HTR-8/SVneo (cell line): ENCODE measurements at regions not wholly inside any gene's neighbourhood (a gene's known extent, or its start where the extent isn't known, plus 50 kb on each side); places are given as distances from the start of the nearest gene placed in this dataset.

ENCODE experiments used
- DNase-seq: peaks from one replicate; pipeline ENCODE4 v3.0.0; 2011; ENCODE audit warnings: low spot score, mixed read lengths; ENCODE audit not compliant: insufficient read length
- FAIRE-seq: peaks from 2 replicates; lab custom pipeline; 2011; peaks lifted over from hg19 to GRCh38; lab: Jason Lieb, UNC

DNA sequence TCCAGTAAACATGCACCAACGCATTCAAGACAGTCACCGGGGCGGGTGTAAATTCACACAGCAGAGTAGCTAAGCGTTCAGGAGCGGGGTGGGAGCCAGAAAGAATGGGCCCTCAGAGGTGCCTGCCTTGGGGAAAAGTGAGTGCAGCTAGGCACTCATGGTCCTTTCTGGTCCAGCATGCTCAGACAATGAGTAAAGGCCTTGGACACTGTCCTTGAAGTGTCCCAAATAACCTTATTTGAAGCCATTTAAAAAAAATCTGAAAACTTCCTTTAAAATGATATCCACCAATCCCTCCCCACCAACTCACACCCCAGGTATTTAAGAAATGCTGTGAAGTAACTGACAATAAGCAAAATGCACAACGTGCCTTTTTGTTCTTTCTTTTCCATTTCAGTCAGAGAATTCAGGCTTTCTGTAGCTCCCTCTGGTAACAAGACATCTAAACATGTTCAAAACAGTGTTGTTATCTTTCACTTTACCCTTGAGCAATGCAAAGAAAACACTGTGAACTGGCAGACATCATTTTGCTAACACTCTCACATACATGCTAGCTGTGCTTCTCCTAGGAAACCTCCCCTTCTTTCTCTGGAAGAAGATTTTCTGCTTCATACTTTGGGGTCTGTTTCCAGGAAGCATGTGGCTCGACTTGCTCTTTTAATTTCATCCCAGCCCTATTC, 445.1 kb upstream of the SPRED2 start:
- DNase-seq (no peak), FAIRE-seq (no peak)

DNA sequence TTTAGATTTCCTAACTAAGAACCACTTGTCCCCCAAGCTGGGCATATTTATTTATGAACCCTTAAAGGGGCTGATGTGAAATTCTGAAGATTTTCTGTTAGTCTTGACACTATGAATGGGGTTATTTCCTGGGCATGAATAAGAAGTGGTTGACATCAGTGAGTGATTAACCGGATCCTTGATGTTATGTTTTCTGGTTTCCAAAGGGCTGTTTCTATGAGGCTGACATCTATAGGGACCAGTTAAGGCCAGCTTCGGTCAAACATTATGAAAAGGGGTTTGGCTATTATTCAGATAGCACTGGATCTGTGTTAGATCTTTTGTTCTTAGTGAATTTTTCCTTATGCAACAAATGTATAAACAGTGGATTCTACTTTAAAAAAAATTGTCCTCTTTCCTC, 443.7 kb upstream of the SPRED2 start:
- DNase-seq (no peak), FAIRE-seq (no peak)

DNA sequence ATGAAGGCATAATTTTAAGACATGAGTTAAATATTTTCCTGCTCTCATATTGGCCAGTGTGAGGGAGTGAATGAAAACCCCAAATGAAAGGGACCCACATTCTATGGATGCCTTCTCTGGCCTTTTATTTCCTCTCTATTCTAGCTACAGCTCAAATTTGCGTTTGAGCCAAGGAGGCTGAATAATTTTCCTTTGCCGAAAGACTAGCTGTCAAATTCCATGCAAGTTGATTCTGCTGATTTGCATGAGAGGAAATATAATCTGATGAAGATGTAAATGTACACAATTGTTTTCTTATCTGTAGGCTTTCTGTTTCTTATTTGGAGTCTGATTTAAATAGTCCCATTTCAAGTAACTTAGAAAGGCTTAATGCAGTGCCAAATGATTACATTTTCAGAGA, 438.4 kb upstream of the SPRED2 start:
- DNase-seq (no peak), FAIRE-seq (no peak)

DNA sequence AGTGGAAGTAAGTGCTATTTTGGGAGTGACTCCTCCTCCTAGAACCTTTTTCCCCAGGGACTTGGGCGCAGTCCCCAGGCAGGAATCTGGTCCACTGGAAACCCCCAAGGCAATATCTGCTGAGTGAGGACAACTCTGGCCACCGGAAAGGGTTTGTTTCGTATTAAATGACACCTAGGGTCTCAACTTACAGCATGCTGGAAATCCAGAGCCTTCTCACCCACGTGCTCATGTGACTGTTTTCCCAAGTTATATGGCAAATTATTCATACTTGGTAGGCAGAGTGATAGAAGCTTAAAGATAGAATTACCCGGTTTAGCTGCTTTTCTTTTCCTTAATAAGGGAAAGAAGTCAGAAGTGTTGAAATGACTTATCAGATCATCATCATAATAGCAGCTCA, 436.9 kb upstream of the SPRED2 start:
- FAIRE-seq (no peak), DNase-seq (no peak)

DNA sequence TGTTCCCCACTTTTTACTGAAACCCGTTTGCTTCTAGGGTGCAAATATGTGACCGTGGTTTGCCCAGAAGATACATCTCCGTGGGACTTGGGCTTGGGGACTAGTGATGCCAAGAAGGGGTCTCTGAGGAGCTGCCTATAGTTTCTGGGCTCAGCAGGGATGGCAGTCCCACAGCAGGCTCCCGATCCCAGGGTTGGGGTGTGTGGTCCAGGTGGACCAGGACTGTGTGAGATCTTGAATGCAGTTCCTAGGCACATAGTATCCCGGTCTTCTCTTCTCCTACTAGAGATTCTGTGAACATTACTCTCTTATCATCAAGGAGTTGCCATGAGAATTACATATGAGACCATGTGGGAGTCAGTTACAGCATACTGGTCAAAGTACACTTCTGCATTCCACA, 435.8 kb upstream of the SPRED2 start:
- no peak for FAIRE-seq

DNA sequence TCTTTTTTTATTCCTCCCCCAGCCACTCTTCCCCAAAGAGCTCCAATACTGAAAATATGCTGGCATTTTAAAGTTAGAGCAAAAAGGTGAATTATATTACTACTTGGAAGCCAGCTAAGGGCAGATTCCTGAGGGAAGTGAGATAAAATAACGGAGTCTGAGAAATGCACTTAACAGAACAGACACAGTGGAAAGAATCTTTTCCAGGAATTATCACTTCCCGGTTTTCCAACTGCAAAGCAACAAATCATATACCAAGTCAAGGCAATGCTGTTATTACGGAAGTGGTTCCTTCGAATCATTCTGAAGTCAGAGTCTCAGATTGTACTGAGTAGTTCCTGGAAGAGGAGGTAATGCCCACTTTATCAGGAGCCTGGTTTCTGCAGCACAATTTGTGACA, 435.0 kb upstream of the SPRED2 start:
- FAIRE-seq = no peak

More for the DNA sequence above, 435.8 kb upstream of the SPRED2 start:
- no peak for DNase-seq

DNA sequence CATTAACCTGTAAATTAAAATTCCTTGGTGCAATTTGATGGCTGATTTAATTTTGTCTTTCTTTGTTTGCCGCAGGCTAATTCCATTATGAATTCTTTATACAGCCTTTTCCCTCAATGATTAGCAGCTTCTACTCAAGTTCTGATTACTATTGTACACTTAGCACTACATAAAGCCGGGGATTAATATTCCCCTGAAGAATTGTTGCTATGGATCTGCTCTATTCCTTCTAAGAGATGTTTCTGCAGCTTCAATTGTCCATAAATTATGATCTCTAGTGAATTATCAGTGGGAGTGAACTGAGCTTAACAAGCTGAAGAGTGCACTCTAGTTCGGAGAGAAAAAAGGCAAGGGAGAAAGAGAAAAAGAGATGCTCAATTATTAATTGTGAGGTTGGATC, 433.7 kb upstream of the SPRED2 start:
- FAIRE-seq = no peak
- no peak for DNase-seq

More for the DNA sequence above, 435.0 kb upstream of the SPRED2 start:
- DNase-seq = no peak

DNA sequence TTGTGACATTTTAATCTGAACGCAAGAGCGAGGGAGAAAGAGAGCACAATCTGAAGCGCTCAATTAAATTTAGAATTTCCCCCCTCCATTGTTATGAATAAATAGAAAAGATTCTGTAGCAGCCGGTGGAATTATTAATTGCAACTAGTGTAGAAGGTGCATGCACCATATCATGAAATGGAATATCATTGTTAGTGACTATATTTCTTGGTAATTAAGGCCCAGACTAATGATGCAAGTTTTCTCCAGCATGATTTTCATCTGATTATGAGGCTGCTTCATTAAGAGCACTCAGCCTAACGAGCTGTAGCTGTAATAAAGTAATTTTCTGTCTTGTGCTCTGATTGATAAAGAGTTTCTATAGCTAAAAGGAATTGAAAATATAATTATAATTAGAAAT, 432.2 kb upstream of the SPRED2 start:
- DNase-seq (no peak), FAIRE-seq (no peak)

DNA sequence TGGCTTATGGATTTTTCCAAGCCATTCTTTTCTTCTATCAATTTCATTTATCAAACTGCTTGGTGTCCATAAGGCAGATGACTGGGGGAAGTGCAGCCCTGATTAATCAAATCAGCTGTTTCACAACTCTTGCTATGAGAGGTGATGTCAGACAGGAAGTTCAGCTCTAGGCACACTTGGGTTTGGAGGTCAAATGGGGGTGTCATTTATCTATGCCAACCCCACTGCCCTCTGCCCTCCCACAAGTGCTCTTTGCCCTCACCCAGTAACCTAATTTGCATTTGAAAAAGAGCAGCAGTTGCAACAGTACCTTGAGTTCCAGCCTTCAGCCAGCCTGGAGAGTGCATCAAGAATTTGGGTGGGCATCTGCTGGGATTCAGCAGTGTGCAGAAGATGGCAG, 431.3 kb upstream of the SPRED2 start:
- no peak for FAIRE-seq
- DNase-seq = no peak

DNA sequence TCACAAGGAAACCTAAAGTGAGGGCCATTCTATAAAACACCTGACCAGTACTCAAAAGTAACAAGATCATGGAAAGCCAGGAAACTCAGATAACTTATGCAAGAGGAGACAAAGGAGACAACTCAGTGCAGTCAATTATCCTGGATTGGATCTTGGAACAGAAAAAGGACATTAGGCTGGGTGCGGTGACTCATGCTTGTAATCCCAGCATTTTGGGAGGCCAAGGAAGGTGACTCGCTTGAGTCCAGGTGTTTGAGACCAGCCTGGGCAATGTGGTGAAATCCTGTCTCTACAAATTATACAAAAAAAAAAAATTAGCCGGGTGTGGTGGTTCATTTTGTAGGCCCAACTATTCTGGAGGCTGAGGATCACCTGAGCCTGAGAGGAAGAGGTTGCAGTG, 424.5 kb upstream of the SPRED2 start:
- DNase-seq (no peak), FAIRE-seq (no peak)

DNA sequence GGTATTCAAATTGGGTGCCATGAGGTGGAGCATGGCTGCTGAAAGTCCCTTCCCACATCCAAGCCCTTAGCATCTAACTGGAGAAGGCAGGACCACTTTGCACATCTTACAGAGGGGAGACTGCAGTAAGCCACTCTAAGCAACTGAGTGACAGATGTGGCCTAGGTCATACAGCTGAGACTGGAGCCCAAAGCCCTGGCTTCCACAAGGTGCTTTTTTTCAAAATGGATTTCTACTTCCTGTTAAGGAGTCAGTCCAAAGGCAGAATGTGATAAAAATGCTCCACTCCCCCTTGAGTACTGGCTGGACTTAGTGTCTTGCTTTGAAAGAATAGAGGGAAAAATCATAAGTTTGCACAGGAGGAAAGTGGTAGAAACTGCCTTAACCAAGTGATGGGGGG, 424.0 kb upstream of the SPRED2 start:
- DNase-seq (no peak), FAIRE-seq (no peak)

DNA sequence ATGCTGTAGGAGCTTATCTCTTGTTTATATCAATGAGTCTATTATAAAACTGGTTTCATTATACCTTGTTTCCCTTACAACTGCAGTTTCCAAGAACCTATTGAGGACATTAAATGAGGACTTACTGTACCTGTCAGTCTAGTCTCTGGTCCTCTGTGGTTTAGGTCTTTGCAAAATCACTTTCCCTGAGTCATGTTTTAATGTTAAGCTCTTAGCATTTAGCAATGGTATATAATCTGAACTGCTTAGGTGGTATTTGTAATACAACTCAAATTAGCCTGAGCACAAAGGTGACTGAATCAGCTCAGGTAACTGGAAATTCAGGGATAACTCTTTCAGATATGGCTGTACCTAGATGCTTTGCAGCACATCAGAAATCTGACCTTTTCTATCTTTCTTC, 418.3 kb upstream of the SPRED2 start:
- FAIRE-seq (no peak), DNase-seq (no peak)

DNA sequence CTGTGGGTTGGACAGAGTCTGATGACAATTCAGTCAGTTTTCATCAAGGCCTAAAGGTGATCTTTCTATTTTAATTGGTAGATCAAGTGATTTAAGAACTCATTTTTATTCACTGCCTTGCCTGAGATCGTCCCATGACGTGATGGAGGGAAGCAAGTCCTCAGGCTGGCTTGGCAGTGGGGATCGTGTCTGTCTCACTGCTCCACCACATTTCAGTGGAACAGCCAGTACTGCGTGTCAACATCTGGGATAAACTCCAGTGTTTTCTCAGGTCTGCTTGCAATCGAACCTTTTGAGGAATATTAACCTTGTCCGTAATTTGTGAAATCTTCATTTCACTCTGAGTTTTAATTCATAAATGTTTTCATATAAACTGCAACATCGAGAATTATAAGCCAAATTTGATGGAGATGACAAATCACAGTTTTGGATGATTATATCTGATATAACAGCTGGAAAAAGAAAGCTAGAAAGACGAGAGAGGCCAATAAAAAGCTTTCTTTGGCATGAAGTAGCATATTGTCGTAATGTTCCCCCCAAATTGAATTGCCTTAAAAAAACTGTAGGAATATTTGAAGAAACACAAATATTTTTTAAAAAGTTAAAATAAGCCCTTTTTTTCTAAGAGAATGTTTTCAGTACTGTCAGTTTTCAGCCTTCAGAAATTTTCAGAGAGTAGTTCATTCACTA, 414.7 kb upstream of the SPRED2 start:
- DNase-seq (no peak), FAIRE-seq (no peak)

DNA sequence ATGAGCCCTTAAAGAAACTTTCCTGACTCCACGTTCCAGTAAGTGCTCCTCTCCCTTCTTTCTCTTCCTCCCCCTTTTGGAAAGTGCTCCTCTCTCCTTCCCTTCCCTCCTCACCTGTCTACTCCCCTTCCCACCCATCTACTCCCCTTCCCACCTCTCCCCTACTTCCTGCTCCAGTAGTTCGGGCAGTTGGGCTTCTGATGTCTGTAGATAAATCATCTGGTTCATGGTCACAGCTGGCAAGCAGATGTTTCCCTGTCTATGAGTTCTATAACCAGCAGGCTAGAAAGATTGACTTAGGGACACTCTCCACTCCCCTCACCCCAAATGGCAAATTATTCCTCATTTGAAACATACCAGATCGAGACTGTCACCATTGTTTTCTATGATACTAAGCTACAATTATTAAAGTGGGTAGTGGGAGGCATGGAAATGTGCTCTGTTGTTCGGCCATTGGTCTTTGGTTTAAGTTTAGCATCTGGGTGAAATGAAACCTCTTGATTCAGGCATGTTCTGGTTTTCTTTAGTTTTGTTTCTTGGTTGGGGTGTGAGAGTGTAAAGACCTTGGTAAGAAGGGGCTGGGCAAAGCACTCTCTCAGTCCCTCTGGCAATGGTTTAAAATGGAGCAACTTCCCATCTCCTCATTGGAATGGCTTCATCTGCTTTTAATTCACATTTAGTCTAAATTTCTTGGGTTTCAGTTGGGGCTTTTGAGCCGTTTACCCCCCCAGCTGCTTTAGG, 413.2 kb upstream of the SPRED2 start:
- DNase-seq (no peak), FAIRE-seq (no peak)

DNA sequence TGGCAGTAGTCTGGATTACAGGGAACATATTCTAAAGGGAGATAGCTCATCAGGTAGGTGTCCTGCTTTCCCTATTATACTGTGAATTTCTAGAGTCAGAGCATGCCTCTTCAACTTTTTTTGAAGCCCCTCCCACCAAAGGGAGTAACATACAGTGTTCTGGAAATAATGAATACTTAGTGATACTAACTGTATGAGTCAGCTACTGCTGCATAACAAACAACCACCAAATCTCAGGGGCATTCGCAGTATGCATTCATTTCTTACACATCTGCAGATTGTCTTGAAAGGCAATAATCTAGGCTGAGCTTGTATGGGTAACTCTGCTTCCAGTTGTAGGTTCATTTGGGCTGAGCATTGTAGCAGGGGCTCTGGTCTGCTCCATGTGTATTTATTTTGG, 409.7 kb upstream of the SPRED2 start:
- no peak for FAIRE-seq

DNA sequence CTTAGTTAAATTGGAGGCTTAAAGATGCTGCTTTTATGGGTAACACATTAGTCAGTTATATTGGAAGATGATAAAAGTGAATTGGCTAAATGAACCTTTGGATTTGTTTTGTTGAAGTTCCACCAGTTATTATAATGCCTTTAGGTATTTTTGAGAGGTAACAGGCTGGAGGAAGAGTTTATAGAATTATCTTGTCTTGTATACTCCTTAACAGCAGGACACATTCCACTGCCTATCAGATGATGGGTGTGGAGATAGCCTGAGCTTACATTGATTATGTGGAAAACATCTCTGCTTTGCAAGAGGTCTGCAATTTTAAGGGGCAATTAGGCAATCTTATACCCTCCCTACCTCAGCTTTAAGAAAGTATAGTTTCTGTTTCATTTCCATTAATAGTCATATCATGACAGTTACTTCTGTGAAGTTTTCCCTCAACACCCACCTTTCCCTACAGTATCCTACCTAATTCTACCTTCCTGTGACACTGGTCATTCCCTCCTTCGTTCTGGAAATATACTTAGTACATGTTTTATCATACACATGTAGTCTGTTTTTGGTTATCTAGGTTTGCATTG, 403.7 kb upstream of the SPRED2 start:
- no peak for FAIRE-seq
- DNase-seq = no peak

More for the DNA sequence above, 409.7 kb upstream of the SPRED2 start:
- no peak for DNase-seq

DNA sequence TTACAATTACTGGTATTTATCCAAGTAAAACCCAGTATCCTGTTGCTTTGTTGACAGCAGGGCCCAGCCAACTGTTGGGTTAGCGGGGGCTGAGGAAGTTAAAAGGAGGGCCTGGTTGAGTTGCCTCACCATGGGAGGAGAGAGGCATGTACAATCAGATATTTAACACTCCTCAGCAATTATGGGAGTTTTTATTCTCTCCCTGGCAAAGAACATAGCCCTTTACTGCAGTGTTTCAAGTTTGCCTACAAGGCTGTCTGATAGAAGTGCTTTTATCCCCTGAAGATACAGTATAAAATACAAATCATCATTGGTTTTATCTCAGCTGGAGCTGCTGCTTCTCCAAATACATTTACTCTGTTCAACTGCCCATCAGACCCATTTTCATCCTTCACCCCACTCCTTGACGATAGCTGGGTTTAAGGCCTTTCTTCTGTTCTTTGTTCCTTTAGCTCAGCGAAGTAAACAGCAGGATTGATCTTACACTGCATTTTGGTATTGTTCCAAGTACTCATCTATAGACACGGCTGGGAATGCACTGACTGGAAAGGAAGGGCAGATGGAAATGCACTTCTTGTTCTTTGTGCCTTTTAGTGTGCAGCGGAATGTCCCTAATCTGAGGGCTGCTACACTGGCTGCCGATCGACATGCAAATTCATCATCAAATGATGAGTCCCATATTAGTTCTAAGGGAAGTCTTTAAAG, 402.5 kb upstream of the SPRED2 start:
- DNase-seq = no peak
- peak; percentile 26 for FAIRE-seq

DNA sequence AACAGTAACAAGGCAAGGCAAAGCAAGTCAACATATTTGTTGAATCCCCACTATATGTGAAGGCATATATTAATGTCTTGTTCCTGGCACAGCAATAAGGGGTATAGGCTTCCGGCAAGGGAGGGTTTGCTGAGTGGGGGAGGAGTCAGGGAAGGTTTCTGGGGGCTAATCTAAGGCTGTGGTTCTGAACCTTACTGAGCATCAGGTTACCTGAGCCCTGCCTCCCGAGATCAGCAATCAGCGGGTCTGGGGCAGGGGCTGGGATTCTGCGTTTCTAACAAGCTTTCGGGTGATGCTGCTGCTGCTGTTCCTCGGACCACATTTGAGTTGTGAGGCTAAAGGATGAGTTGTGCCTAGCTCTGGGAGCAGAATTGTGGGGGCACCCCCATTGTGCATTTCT, 401.7 kb upstream of the SPRED2 start:
- DNase-seq (no peak), FAIRE-seq (no peak)

DNA sequence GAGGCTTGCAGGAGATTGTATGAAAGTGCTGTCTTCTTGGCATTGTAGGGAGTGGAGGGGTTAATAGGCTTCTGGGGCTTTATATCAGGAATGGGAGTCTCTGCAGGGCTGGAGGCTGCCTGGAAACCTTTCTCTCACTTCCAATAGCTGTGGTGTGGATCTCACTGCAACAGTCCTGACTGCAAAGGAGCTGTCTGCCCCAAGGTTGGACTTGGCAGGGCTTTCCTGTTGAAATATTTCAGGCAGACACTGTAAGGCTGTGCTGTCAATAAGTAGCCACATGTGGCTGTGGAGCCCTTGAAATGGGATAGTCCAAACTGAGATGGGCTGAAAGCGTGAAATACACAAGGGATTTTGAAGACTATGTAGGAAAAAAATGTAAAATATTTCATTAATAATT, 399.1 kb upstream of the SPRED2 start:
- no peak for FAIRE-seq
- DNase-seq = no peak

DNA sequence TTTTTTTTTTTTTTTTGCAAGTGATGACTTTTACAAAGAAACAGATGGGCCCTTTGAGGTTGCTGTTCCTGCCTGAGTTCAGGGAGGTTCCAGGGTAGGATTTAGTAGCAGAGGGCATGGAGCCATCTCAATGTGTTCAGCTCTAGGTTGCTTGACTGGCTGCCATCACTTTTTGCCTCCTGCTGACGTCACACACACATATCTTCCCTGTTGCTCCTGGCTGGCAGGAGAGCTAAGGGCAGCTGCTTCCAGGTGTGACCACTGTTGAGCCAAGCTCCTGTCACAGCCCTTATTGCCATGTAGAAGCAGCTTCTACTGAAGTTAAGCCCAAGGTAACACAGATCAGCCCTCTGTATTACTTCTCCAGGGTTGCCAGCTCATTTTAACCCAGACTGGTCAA, 394.2 kb upstream of the SPRED2 start:
- no peak for DNase-seq
- no peak for FAIRE-seq
